ENCODE measurements at regions not wholly inside any gene's neighbourhood (a gene's known extent, or its start where the extent isn't known, plus 50 kb on each side); places are given as distances from the start of the nearest gene placed in this dataset.

DNA sequence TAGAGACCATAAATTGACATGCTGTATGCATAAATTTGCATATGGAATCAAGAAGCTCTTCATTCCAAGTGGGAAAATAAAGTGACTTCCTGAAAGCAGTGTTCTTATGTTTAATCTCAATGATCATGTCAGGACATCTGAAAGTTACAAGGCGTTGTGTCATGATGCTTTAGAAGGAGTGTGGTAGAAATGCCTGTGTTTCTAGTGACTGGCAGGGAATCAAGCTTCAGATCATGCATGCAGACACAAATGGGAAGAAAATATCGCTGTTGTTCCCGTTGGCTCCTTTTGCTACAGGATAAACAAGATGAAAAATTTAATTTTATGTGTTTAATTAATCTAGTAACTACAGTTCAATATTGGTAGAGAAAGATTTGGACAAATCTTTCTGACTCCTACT, 298.1 kb upstream of the SYT1 start:
- TF ChIP-seq ISL1 (CRISPR knock-in tag; IDR thresholded peaks at IDR 0.05) (no peak), ZC3H10 (CRISPR knock-in tag; IDR thresholded peaks at IDR 0.05) (no peak), TCF4 (CRISPR knock-in tag; IDR thresholded peaks at IDR 0.05; ENCODE audit: borderline replicate concordance) (no peak), ZFP3 (CRISPR knock-in tag; IDR thresholded peaks at IDR 0.05) (no peak), CSDC2 (CRISPR knock-in tag; IDR thresholded peaks at IDR 0.05) (no peak), ZNF8 (CRISPR knock-in tag; IDR thresholded peaks at IDR 0.05) (no peak), GLIS3 (CRISPR knock-in tag; IDR thresholded peaks at IDR 0.05) (no peak)
- TF ChIP-seq, protein P1, sequence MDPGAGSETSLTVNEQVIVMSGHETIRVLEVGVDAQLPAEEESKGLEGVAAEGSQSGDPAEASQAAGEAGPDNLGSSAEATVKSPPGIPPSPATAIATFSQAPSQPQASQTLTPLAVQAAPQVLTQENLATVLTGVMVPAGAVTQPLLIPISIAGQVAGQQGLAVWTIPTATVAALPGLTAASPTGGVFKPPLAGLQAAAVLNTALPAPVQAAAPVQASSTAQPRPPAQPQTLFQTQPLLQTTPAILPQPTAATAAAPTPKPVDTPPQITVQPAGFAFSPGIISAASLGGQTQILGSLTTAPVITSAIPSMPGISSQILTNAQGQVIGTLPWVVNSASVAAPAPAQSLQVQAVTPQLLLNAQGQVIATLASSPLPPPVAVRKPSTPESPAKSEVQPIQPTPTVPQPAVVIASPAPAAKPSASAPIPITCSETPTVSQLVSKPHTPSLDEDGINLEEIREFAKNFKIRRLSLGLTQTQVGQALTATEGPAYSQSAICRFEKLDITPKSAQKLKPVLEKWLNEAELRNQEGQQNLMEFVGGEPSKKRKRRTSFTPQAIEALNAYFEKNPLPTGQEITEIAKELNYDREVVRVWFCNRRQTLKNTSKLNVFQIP (CRISPR knock-in tag; IDR thresholded peaks at IDR 0.05; ENCODE audit: borderline replicate concordance, low read depth): no peak

All from SK-N-SH treated with all-trans-retinoic acid at 6 μM for 48 hours (cell line).